ENCODE measurements at regions not wholly inside any gene's neighbourhood (a gene's known extent, or its start where the extent isn't known, plus 50 kb on each side); places are given as distances from the start of the nearest gene placed in this dataset.

- Mint-ChIP-seq H3K9me3 (peaks cover 11% of the 10 kb centered on the region), H3K27me3 (ENCODE audit: insufficient read depth, low read depth) (peaks cover 5% of the 10 kb centered on the region), H3K4me1 (peaks cover 12% of the 10 kb centered on the region), H3K36me3 (no peaks in the 10 kb centered on the region), H3K27ac (no peak overlapping the region), H3K4me3 (no peak overlapping the region)
- Histone ChIP-seq H3F3A (ENCODE audit: low read depth) (peaks cover 12% of the 10 kb centered on the region), H3K9me3 (ENCODE audit: low read depth) (no peaks in the 10 kb centered on the region), H3K27ac (no peak overlapping the region), H3K27me3 (peaks cover 3% of the 10 kb centered on the region), H3K79me2 (ENCODE audit: low read depth) (no peaks in the 10 kb centered on the region), H3K9ac (no peak overlapping the region), H4K20me1 (ENCODE audit: low read depth) (no peaks in the 10 kb centered on the region), H3K4me3 (no peak overlapping the region), H2AFZ (replicated peaks) (no peak overlapping the region), H3K36me3 (no peaks in the 10 kb centered on the region), H3K4me2 (no peak overlapping the region), H3K4me1 (peaks cover 18% of the 10 kb centered on the region)
- TF ChIP-seq EZH2 (IDR thresholded peaks at IDR 0.05): no peak
- TF ChIP-seq EZH2phosphoT487 (IDR thresholded peaks at IDR 0.05): no peak
- TF ChIP-seq CTCF (IDR thresholded peaks at IDR 0.05): no peak
- DNase-seq (ENCODE audit: low spot score): no peak
Observed at GRCh38 chr2:239857591-239857990, 167.6 kb downstream of the NDUFA10 start.

- no peak overlapping the region for H3K4me2 ChIP-seq
- H3K9me3 ChIP-seq (ENCODE audit: low read depth): no peaks in the 10 kb centered on the region
- H4K20me1 ChIP-seq (ENCODE audit: low read depth): no peaks in the 10 kb centered on the region
- H3F3A ChIP-seq (ENCODE audit: low read depth): peaks cover 12% of the 10 kb centered on the region
- no peak overlapping the region for H3K9ac ChIP-seq
- H3K4me1 ChIP-seq: peaks cover 14% of the 10 kb centered on the region
- H3K36me3 Mint-ChIP-seq: no peaks in the 10 kb centered on the region
- H3K9me3 Mint-ChIP-seq: peaks cover 14% of the 10 kb centered on the region
- no peak for DNase-seq (ENCODE audit: low spot score)
- no peak for TF ChIP-seq EZH2phosphoT487 (IDR thresholded peaks at IDR 0.05)
- peaks cover 3% of the 10 kb centered on the region for H3K27me3 ChIP-seq
- H3K79me2 ChIP-seq (ENCODE audit: low read depth): no peaks in the 10 kb centered on the region
- H2AFZ ChIP-seq (replicated peaks): no peak overlapping the region
- no peak overlapping the region for H3K4me3 Mint-ChIP-seq
- no peak overlapping the region for H3K27ac Mint-ChIP-seq
- H3K27me3 Mint-ChIP-seq (ENCODE audit: insufficient read depth, low read depth): peaks cover 5% of the 10 kb centered on the region
- peaks cover 12% of the 10 kb centered on the region for H3K4me1 Mint-ChIP-seq
- H3K36me3 ChIP-seq: no peaks in the 10 kb centered on the region
- H3K27ac ChIP-seq: no peak overlapping the region
- no peak overlapping the region for H3K4me3 ChIP-seq
Observed at GRCh38 chr2:239856620-239857285, 168.4 kb downstream of the NDUFA10 start.

DNA sequence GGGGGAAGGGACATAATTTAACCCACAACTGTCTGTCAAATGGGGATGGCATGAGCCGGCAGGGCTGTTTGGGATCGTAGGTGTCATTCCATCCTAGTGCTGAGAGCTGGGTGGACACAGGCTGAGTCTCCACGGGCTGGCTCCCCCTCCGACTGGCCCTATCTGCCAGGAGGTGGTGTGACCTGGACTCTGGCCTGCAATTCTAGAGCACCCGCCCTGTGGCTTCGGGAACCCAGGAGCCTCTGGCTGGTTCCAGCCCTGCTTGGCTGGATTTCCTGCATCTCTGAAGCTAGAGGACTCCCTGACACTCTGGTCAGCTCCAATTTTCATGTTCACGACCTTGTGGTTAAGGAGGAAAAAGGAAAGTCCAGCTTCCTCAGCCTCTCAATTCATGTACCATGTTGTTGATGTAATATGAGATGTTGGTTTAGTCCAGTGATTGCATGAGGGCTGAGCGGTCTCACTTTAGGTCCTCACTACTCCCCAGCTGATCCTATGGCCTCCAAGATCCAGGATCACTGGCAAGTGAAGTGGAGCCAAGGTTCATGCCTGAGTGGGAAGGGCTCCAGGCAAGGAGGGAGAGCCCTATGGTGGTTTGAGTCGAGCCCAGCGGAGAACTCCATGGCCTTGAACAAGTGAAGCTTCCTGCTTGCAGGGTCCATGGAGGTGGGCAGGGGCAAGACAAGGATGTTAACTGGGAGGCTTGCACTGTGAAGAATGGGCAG, 169.1 kb downstream of the NDUFA10 start:
- Mint-ChIP-seq H3K9me3 (peaks cover 14% of the 10 kb centered on the region), H3K36me3 (no peaks in the 10 kb centered on the region), H3K27ac (no peak overlapping the region), H3K27me3 (ENCODE audit: insufficient read depth, low read depth) (peaks cover 7% of the 10 kb centered on the region), H3K4me3 (no peak overlapping the region), H3K4me1 (peaks cover 12% of the 10 kb centered on the region)
- H3K9ac ChIP-seq: no peak overlapping the region
- H3K4me3 ChIP-seq: no peak overlapping the region
- peaks cover under 1% of the 10 kb centered on the region for H3K27me3 ChIP-seq
- H2AFZ ChIP-seq (replicated peaks): no peak overlapping the region
- no peak for DNase-seq (ENCODE audit: low spot score)
- H3K79me2 ChIP-seq (ENCODE audit: low read depth): no peaks in the 10 kb centered on the region
- no peaks in the 10 kb centered on the region for H4K20me1 ChIP-seq (ENCODE audit: low read depth)
- peaks cover 12% of the 10 kb centered on the region for H3F3A ChIP-seq (ENCODE audit: low read depth)
- H3K4me2 ChIP-seq: no peak overlapping the region
- no peaks in the 10 kb centered on the region for H3K36me3 ChIP-seq
- no peak for TF ChIP-seq EZH2phosphoT487 (IDR thresholded peaks at IDR 0.05)
- TF ChIP-seq EZH2 (IDR thresholded peaks at IDR 0.05): no peak
- TF ChIP-seq CTCF (IDR thresholded peaks at IDR 0.05): no peak
- peaks cover 14% of the 10 kb centered on the region for H3K4me1 ChIP-seq
- no peaks in the 10 kb centered on the region for H3K9me3 ChIP-seq (ENCODE audit: low read depth)
- no peak overlapping the region for H3K27ac ChIP-seq

- Mint-ChIP-seq H3K27ac (no peak overlapping the region), H3K9me3 (peaks cover 22% of the 10 kb centered on the region), H3K4me1 (peaks cover 12% of the 10 kb centered on the region), H3K36me3 (no peaks in the 10 kb centered on the region), H3K27me3 (ENCODE audit: insufficient read depth, low read depth) (peaks cover 7% of the 10 kb centered on the region), H3K4me3 (no peak overlapping the region)
- Histone ChIP-seq H3K27ac (no peak overlapping the region), H3K79me2 (ENCODE audit: low read depth) (no peaks in the 10 kb centered on the region), H3K27me3 (no peaks in the 10 kb centered on the region), H3K9me3 (ENCODE audit: low read depth) (no peaks in the 10 kb centered on the region), H3K4me2 (no peak overlapping the region), H4K20me1 (ENCODE audit: low read depth) (no peaks in the 10 kb centered on the region), H3K9ac (no peak overlapping the region), H3K36me3 (no peaks in the 10 kb centered on the region), H3K4me3 (no peak overlapping the region), H3K4me1 (peaks cover 14% of the 10 kb centered on the region), H2AFZ (replicated peaks) (no peak overlapping the region), H3F3A (ENCODE audit: low read depth) (peaks cover 12% of the 10 kb centered on the region)
- TF ChIP-seq CTCF (IDR thresholded peaks at IDR 0.05) (no peak), EZH2phosphoT487 (IDR thresholded peaks at IDR 0.05) (no peak), EZH2 (IDR thresholded peaks at IDR 0.05) (no peak)
- no peak for DNase-seq (ENCODE audit: low spot score)
Observed at GRCh38 chr2:239854596-239854995, 170.5 kb downstream of the NDUFA10 start.

Data from neural progenitor cell (in vitro differentiated cells).